Activated CD8-positive, alpha-beta memory T cell treated with anti-CD3 and anti-CD28 coated beads, Interleukin-2, amount 50 U/mL, for 24 hours (primary cell): ENCODE measurements at regions not wholly inside any gene's neighbourhood (a gene's known extent, or its start where the extent isn't known, plus 50 kb on each side); places are given as distances from the start of the nearest gene placed in this dataset.

ENCODE experiments used
- DNase-seq: peaks from one replicate; pipeline ENCODE4 v3.0.0-alpha.2; 2020; ENCODE audit errors: extremely low read depth

DNA sequence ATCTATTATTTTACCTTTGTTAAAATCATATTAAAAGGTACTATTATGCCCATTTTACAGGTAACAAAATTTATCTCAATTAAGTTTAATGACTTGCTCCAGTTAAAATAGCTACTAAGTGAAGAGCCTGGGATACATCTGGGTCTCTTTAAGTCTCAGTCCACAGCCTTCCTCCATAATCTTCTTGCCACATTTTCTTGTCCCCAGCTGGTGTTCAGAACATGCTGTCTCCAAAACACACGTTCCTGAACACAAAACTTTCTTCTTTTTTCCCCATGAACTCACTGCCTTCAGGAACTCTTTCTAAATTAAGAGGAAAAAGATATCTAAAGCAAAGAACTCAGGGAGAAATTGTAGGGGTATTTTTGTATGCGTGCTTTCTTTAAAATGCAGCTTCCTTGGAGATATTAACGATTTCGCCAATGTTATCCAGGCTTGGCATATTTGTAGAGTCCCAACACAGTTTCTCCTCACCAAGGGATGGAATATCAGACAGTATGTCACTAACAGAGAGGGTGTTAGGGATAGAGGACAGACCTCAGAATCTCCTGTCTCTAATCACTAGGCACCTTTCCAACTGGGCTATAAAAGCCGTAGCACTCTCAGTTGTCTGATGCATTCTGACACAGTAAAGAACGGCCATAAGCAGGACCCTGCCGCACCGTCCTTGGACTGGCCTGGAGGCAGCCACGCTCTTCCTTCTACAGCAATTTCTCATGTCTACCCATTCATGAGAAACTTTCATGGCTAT lies 232.8 kb upstream of the BLID start:
- no peak for DNase-seq

DNA sequence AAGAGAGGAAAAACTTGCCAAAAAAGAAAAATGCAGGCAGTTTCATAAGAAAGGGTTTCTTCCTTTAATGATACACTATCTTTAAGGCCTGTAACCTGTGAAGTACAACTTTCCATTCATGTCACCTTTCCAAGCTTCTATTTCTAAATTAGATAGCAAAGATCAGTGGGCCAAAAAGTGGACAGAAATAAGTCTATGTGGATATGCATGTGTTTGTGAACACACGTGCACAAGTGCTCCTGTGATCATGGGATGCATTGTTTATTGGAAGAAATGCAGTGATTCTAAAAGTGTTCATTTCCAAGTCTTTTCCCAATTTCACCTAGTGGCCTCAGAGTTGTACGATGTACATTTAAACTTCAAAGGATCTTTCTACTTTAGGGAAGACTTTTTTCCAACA lies 230.0 kb upstream of the BLID start:
- no peak for DNase-seq

DNA sequence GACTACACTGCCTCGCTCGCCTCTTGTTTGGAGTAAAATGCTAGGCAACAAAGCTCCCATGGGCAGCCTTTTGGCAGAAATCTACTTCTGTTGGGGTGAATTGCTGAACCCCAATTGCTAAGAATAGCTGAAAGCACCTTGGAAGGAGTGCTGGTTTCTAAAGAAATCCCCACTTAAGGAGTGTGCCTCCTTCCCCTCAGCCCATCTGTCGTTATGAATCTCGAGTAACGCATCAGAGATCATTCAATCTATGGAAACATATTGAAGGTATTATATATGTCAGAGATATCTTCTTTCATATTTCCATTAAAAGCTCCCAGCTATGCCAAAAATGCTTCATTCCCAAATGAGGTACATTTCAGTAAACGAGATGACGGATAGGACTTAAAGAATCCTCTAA lies 229.6 kb upstream of the BLID start:
- DNase-seq, result no peak

DNA sequence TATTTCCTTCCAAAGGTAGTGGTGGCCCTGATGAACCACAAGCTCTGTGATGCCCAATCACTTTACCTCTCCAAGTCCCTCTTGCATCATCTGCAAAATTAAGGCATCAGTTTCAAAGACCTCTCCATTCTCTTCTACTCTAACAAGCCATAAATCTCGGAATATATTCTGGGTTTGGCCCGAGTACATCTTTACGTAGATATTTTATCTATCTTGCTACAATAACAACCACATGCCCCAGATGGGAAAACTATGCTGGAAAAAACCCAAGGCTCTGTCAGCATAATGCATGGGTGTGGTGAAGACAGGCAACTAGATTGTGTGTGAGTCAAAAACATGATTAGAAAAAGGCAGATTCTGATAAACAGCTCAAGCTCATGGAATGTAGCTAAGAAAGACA lies 228.2 kb upstream of the BLID start:
- no peak for DNase-seq

DNA sequence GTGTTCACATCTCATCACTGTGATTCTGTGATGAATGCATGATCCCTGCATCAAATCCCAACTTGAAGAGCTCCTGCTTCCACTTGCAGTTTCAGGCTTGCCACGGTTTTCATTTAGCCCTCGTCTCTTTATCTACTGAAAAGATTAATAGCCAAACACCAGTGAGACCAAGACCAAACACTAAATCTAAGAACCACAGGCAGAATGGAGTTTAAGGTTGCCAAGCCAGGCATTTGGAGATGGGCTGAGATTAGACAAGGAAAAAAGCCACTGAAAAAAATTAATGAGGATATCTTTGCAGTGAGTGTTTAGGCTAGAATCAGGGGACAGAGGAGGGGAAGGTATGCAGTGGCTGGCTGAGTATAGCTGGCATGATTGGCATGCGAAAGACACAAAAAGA lies 227.2 kb upstream of the BLID start:
- DNase-seq, result no peak

DNA sequence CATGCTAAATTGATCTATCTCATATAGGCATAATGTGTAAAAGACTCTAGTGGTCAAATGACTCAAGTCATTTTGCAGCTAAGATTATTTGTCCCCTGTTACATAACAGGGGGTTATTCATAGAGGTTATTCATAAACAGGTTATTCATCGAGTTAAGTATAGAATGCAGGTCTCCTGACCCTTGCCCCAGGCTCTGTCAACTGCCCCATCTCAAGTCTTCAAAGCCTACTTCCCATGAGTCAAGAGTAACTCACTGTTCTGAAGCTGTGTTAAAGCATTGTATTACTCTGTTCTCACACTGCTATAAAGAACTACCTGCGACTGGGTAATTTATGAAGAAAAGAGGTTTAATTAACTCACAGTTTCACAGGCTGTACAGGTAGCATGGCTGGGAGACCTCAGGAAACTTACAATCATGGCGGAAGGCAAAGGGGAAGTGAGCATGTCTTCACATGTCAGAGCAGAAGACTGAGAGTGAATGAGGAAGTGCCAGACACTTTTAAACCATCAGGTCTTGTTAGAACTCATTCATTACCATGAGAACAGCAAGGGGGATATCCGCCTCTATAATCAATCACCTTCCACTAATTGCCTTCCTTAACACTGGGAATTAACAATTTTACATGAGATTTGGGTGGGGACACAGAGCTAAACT lies 226.2 kb upstream of the BLID start:
- DNase-seq, result no peak

DNA sequence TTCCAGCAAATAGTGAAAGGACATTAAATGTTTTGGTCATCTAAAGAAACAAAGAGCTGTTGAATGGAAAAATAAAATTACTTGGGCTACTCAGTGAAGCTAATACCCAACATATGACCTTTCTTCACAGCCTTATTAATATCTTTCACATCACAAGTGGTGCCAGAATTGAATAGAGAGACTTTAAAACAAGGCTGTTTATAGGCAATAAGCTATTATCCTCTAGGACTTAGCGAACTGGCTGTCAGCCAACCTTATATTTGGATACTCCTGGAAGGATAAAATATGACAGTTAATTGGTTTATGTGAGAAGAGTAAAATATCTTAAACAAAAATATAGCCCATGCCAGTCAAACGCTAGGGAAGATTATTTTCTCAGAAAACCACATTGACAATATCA lies 225.5 kb upstream of the BLID start:
- no peak for DNase-seq

DNA sequence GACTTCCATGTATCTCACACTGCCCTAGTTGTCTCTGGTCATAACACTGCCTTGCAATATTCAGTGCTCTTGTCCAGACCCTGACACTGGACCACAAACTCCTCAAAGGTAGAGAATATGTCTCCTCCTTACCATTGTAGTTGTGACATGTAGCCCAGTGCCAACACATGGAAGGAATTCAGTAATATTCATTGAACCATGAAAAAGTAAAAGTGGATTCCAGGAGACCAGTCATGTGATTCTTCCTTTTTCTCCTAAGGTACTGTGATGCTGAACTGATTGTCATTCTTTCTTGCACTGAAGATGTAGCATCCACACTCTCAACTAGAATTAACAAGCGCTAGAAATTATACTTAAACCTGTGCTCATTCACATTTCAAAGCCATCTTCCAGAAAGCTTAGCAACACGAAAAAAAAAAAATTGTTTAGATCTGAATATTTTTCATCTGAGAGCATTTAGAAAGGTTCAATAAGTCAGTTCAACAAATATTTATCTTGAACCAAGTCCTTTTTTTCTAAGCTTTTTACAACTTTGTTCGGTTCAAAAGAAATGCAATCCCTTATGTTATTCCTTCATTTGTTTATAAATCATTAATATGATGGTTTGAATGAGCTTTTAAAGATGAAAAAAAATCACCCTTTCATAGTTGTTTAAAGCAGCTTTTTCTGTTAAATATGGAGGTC lies 224.7 kb upstream of the BLID start:
- DNase-seq, result no peak

DNA sequence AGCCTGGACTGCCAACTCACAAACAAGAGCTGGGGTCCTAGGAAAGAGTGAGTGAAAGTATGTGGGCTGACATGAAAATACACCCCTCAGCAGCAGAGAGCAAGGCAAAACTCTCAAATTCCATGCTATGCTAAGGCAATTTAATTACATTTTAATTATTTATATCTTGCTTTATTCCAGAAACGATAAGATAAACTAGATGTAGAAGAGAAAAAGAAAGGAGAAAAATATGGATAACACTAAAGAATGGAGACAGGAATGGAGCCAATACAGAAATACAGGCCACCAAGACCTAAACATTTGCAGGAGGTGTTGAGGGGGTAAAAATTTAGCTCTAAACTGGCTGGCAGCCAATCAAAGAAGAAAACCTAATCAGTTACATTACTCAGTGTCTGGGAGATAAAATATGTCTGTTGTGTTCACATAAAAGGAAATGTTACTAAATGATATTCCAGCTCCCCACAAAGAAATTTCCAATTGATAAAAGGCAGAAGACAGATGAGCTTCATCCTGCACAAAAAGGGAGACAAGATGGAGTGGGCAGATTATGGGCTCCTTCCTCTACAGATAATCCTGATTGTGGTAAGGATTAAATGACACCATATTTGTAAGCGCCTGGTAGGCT lies 223.5 kb upstream of the BLID start:
- no peak for DNase-seq

DNA sequence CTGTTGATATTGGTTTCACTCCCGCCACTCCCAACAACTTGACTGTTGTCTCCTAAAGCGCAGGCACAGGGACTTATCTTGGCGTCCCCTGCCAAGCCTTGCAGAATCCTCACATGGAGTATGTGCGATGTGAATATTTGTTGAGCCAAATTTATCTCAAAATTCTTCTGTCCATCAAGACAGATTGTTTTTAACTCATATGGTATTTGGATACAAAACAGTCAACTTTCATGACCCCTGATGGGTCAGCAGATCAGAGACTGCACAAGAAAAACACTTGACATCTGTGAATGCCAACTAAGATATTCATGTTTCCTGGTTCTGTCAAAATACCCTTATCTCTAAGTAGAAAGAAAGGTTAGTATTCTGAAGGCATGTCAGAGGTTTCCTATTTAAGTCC lies 221.7 kb upstream of the BLID start:
- no peak for DNase-seq

DNA sequence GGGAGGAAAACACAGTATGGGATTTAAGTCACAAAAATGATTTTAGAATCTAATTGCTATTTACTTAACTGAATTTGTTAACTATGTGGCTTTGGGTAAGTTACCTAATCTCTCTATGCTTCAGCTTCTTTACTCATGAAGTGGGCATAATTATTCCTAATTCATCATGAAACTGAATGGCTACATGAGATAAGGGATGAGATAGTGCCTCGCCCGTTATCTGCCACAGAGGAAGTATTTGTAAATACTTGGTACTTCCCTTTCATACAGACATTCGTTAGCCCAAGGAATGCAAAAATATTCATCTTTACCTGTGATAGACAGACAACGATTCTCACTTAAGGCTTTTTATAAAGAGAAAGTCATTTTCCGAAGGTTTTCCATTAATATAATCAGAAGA lies 221.2 kb upstream of the BLID start:
- DNase-seq, result no peak

DNA sequence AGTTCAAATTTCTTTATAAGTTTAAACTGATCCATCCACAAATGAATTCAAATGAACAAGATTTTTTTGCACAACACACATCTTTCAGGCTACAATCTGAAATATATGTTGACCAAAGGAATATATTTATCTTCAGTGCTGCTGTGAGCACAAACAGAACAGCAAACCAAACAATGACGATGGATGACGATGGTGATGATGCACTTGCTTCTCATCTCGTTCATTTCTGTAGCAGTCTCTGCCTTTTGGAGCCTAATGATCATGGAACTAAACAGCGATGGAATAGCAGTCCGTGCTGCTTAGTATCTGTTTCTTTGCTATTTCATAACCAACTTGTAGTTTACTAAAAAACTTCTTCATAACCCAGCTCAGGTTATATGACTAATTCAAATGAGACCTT lies 220.7 kb upstream of the BLID start:
- no peak for DNase-seq

DNA sequence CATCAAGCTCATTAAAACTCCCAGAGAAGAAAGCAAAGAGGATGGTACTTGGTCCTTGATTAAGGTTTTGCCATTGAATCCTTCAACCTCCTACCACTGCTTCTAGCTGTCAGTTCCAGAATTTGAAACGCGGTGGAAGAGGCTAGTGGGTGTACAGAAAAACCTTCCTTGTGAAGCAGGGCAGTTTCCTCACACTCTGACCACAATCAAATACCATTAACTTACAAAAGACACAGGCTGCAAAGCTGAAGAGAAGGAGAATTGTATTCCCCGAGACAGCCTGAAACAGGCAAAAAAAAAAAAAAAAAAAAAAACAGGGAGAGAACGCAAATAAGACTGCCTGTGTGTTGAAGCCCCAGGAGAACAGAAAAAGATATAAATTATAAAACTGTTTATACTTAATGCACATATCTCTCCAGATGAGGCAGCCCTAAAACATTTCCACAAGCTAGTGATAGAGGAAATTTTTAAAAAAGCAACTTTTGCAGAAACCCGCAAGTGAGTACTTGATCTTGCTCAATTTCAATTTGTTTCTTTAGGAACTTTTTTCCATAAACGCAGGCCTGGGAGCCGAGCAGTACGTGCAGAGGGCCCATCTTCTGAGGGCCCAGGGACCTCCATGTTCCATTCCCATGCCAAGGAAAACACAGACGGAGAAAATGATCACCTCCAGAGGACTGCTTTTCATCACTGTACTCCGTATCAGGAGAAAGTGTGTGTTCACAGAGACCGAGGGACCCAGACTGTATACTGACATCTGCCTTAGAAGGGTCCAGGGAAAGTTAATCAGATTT lies 218.7 kb upstream of the BLID start:
- DNase-seq, result no peak

DNA sequence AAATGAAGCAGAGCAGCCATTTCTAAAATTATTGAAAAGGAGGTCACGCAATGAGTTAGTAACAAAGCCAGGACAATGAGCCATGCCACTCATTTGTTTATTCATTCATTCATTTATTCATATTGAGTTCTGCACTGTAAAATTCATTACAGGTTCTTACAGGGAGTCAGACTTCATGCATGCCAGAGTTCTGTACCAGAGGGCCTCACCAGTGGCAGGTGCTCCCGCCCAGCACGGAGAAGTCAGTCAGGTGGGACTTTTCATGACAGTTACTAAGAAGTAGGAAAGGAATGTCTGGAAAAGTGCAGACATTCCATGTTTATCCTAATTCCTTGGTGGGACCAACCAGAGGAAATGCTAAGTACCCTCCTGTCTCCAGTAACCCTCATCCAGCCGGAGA lies 217.5 kb upstream of the BLID start:
- DNase-seq, result no peak

DNA sequence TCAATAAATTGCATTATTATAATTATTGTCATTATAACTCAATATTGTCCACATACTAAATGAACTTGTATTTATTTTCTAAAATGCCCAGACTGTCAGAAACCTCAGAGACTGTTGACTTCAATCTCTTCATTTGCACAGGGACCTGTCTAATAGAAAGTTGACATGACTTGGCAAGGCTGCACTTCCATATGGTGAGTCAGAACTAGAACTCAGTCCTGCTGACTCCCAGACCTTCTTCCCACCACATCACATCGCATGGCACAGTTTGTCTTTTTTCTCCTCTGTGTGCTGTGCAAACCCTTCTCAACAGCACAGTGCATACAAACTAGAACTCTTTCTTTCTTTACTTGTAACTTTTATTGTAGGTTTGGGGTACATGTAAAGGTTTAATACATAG lies 215.1 kb upstream of the BLID start:
- DNase-seq, result no peak

DNA sequence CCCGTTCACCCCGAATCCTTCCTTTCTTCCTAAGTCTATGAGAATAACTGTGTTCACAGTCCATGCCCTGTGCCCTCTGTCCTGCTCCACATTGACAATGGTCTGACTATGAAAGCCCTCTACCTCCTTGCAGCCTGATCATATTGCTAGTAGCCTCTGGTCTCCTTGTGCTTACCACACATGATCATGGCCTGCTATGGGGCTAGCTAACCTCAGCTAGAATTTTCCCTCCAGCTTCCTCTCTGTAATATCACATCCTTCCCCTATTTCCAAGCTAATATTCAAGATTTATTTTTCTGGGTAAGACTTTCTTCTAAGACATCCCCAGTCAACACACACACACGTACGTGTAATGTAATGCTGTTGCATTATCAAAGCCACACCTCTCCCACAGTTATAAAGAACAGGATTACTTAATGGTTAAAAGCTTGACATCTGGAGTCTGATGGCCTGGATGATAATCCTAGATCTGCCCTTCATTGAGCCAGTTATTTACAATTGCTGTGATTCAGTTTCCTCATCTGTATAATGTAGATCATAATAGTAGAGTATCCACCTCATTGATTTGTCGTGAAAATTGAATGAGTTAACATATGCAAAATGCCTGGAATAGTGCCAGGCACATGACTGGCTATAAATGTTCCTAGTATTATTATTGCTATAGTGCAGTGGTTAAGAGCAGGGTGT lies 214.4 kb upstream of the BLID start:
- DNase-seq, result no peak

DNA sequence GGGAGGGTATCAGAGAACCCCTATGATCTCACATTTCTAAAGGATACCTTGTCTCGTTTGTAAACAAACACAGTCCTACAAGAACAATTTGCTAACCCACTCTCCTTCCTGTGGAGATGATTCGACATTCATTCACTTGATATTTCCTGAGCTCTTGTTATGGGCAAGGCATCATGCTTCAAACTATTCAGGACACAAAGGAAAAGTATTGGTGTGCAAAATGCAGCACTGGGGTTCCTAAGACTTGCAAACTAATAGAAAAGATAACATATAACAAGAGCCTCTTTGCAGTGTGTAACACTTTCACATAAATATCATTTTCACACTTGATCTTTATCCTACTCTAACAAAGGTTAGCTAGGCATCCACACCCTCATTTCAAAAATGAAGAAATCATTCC lies 211.5 kb upstream of the BLID start:
- DNase-seq, result no peak

DNA sequence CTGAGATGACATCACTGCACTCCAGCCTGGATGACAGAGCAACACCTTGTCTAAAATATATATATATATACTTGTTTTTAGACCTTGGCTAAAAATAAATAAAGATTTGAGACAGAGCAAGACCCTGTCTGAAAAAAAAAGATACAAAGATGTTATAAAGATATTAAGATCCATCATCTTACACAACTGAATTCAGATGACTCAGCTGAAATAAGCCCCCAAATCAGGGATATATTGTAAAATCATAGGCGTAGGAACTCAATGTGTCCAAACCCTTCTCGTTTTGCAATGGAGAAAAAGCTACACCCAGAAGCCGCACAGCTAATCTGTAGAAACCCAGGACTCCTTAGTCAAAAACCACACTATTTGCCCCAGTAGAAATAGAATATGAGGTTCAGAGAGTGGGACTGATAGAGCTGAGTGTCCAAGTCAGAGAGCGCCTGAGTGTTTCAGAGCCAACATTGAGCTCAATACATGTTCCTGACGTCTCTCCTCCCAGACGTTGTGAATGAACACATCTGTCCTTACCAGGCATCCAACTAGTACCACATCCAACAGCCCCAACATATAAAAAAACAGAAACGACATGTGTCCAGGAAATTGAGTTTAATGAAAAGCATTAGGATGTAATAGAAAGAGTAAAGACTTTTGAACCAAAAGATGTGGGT lies 207.9 kb upstream of the BLID start:
- no peak for DNase-seq

DNA sequence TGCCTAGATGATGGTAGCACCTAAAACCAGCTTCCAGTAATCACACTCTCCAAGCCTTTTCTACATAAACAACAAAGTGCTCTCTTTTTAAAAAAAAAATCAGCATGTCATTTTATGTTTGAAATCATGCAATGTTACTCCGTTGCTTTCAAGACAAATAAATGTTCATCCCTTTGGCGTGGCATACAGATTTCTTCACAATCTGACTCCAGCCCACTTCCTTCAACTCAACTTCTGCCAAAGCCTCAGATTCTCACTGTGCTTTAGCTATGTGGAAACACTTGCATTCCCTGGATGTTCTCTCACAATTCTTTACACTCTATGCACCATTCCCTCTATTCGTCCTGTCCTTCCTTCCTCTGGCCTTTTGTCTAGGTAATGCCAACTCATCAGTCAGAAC lies 206.3 kb upstream of the BLID start:
- DNase-seq, result no peak

DNA sequence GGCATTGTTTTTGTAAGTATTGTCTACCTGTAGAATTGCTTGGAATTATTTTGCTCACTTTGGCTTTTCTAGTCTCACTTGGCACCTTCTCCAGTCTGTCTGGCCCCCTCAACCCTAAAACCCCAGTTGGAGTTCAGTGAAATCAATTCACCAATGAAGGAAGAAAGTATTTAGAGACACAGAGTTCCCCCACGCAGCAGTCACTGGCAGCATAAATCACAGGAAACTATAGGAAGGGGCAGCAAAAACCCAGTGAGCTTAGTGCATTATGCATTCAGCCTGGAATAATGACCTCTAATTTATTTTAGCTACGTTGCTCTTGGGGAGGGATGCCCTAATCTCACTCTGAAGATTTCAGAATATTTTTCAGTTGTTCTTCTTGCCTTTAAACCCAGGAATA lies 204.7 kb upstream of the BLID start:
- no peak for DNase-seq
